ENCODE measurements at regions not wholly inside any gene's neighbourhood (a gene's known extent, or its start where the extent isn't known, plus 50 kb on each side); places are given as distances from the start of the nearest gene placed in this dataset.

DNA sequence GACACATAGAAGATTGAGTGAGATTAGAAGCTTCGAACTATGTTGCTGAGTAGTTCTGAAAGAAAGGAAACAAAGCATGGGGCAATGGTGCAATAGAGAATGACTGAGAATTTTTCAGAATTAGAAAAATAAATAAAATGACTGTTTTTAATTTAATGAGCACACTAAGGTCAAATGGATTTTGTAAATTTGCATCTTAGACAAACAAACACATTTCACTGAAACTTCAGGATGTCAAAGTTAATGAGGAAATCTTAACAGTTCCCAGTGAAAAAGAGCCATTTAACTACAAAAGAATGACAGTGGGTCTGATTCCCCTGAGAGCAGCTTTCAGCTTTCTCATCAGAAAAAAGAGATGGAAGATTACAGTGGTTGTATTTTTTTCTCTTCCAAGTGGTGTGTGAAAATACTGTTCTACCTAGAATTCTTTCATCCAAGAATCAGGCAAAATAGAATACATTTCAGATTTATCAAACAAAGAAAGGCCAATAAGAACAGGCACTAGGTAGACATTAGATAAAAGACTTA is 591.9 kb downstream of the SEMA5A start (continued):
- TF ChIP-seq ZNF396 (CRISPR knock-in tag; IDR thresholded peaks at IDR 0.05; ENCODE audit: borderline replicate concordance) (no peak), ETV6 (CRISPR knock-in tag; IDR thresholded peaks at IDR 0.05) (no peak)

DNA sequence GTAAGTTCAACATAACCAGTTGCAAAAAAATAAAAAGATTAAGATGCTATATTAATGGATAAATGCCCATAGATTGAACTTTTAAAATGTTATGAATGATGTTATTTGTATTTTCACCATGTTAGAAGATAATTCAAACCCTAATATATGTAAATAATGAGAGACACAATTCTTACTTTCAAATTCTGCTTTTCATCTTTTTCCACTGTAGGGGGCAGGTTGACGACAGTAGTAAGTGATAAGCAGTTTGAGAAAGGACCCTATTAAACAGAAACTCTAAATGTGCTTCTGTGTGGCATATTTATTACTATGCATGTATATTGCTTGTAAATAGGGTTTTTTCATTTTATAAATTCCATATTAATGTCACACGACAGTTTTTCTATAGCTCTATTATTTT is 591.1 kb downstream of the SEMA5A start:
- no peak for TF ChIP-seq NR3C1 (CRISPR knock-in tag; conservative IDR thresholded peaks at IDR 0.05; ENCODE audit: low read depth)
- TF ChIP-seq ZNF416 (CRISPR knock-in tag; IDR thresholded peaks at IDR 0.05) = no peak
- TF ChIP-seq FOXP1 (CRISPR knock-in tag; IDR thresholded peaks at IDR 0.05; ENCODE audit: borderline replicate concordance) = no peak
- TF ChIP-seq TEAD1 (CRISPR knock-in tag; IDR thresholded peaks at IDR 0.05) = no peak
- no peak for TF ChIP-seq ZNF423 (CRISPR knock-in tag; IDR thresholded peaks at IDR 0.05)
- TF ChIP-seq ELF4 (CRISPR knock-in tag; IDR thresholded peaks at IDR 0.05; ENCODE audit: low read depth) = no peak
- no peak for TF ChIP-seq IRF1 (CRISPR knock-in tag; IDR thresholded peaks at IDR 0.05)
- TF ChIP-seq SMAD4 (CRISPR knock-in tag; IDR thresholded peaks at IDR 0.05) = no peak
- TF ChIP-seq, protein P1, sequence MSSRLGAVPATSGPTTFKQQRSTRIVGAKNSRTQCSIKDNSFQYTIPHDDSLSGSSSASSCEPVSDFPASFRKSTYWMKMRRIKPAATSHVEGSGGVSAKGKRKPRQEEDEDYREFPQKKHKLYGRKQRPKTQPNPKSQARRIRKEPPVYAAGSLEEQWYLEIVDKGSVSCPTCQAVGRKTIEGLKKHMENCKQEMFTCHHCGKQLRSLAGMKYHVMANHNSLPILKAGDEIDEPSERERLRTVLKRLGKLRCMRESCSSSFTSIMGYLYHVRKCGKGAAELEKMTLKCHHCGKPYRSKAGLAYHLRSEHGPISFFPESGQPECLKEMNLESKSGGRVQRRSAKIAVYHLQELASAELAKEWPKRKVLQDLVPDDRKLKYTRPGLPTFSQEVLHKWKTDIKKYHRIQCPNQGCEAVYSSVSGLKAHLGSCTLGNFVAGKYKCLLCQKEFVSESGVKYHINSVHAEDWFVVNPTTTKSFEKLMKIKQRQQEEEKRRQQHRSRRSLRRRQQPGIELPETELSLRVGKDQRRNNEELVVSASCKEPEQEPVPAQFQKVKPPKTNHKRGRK (CRISPR knock-in tag; IDR thresholded peaks at IDR 0.05; ENCODE audit: borderline replicate concordance) = no peak
- TF ChIP-seq ZNF121 (CRISPR knock-in tag; IDR thresholded peaks at IDR 0.05) = no peak
- TF ChIP-seq FOXJ3 (CRISPR knock-in tag; IDR thresholded peaks at IDR 0.05; ENCODE audit: borderline replicate concordance) = no peak
- TF ChIP-seq ZMAT4 (CRISPR knock-in tag; IDR thresholded peaks at IDR 0.05) = no peak
- no peak for TF ChIP-seq ZNF219 (CRISPR knock-in tag; IDR thresholded peaks at IDR 0.05; ENCODE audit: borderline replicate concordance)
- TF ChIP-seq NR2C2 (CRISPR knock-in tag; IDR thresholded peaks at IDR 0.05) = no peak
- POLR2A ChIA-PET = no interaction called here
- H3K9me3 Mint-ChIP-seq = 0 out of 2 replicates have a peak, but pooled peaks cover 3% of the 10 kb centered on the region
- CTCF ChIA-PET = no interaction called here
- no peaks in the 10 kb centered on the region for H3K27me3 Mint-ChIP-seq (ENCODE audit: low read depth)
- no peaks in the 10 kb centered on the region for H3K36me3 Mint-ChIP-seq
- DNase-seq (ENCODE audit: low spot score) = no peak
- no peak for ATAC-seq
- H3K4me1 Mint-ChIP-seq = no peaks in the 10 kb centered on the region
- no peak overlapping the region for H3K27ac Mint-ChIP-seq
- no peak overlapping the region for H3K4me3 Mint-ChIP-seq

- no peaks in the 10 kb centered on the region for H3K4me1 Mint-ChIP-seq
- CTCF ChIA-PET = interaction anchor here (0.8 kb wide), 1 partner anchor 194 kb away, joined by 3 read pairs; no protein-coding TSS in a partner anchor
- H3K9me3 Mint-ChIP-seq = 0 out of 2 replicates have a peak, but pooled peaks cover 3% of the 10 kb centered on the region
- DNase-seq (ENCODE audit: low spot score) (no peak), ATAC-seq (no peak)
- H3K27ac Mint-ChIP-seq = no peak overlapping the region
- H3K36me3 Mint-ChIP-seq = no peaks in the 10 kb centered on the region
- POLR2A ChIA-PET = no interaction called here
- H3K4me3 Mint-ChIP-seq = no peak overlapping the region
- H3K27me3 Mint-ChIP-seq (ENCODE audit: low read depth) = no peaks in the 10 kb centered on the region
- TF ChIP-seq TP53 (CRISPR knock-in tag; IDR thresholded peaks at IDR 0.05) (no peak), ATF6 (CRISPR knock-in tag; IDR thresholded peaks at IDR 0.05) (no peak), ZNF121 (CRISPR knock-in tag; IDR thresholded peaks at IDR 0.05) (no peak), RORB (CRISPR knock-in tag; IDR thresholded peaks at IDR 0.05) (no peak), ZMAT4 (CRISPR knock-in tag; IDR thresholded peaks at IDR 0.05) (no peak), ARID4B (CRISPR knock-in tag; IDR thresholded peaks at IDR 0.05; ENCODE audit: borderline replicate concordance) (no peak), SOX15 (CRISPR knock-in tag; IDR thresholded peaks at IDR 0.05) (no peak), GTF2I (CRISPR knock-in tag; conservative IDR thresholded peaks at IDR 0.05) (no peak), OVOL2 (CRISPR knock-in tag; IDR thresholded peaks at IDR 0.05; ENCODE audit: borderline replicate concordance) (no peak)
- TF ChIP-seq, protein P2, sequence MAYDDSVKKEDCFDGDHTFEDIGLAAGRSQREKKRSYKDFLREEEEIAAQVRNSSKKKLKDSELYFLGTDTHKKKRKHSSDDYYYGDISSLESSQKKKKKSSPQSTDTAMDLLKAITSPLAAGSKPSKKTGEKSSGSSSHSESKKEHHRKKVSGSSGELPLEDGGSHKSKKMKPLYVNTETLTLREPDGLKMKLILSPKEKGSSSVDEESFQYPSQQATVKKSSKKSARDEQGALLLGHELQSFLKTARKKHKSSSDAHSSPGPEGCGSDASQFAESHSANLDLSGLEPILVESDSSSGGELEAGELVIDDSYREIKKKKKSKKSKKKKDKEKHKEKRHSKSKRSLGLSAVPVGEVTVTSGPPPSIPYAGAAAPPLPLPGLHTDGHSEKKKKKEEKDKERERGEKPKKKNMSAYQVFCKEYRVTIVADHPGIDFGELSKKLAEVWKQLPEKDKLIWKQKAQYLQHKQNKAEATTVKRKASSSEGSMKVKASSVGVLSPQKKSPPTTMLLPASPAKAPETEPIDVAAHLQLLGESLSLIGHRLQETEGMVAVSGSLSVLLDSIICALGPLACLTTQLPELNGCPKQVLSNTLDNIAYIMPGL (CRISPR knock-in tag; IDR thresholded peaks at IDR 0.05) = no peak
Observed at GRCh38 chr5:8956659-8957058, 589.2 kb downstream of the SEMA5A start.
